ENCODE measurements at regions not wholly inside any gene's neighbourhood (a gene's known extent, or its start where the extent isn't known, plus 50 kb on each side); places are given as distances from the start of the nearest gene placed in this dataset.

DNA sequence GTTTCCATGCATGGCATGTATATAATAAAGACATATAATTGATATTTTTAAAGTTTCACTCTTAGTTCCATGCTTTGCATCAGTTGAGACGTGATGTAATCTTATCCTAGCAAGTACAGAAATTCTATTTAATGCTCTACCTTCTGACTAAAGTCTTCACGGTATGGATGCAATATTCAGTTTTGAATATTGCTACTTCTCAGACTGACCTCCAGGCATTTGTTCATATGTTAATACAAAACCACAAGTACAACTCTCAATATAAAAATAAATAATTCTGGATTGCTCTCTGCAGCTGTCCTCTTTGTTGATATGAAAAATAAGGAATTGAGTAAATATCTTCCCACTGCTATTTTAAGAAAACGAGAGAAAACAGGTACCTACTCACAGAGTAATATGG is 309.8 kb upstream of the HAND2 start:
- TF ChIP-seq, protein P1, sequence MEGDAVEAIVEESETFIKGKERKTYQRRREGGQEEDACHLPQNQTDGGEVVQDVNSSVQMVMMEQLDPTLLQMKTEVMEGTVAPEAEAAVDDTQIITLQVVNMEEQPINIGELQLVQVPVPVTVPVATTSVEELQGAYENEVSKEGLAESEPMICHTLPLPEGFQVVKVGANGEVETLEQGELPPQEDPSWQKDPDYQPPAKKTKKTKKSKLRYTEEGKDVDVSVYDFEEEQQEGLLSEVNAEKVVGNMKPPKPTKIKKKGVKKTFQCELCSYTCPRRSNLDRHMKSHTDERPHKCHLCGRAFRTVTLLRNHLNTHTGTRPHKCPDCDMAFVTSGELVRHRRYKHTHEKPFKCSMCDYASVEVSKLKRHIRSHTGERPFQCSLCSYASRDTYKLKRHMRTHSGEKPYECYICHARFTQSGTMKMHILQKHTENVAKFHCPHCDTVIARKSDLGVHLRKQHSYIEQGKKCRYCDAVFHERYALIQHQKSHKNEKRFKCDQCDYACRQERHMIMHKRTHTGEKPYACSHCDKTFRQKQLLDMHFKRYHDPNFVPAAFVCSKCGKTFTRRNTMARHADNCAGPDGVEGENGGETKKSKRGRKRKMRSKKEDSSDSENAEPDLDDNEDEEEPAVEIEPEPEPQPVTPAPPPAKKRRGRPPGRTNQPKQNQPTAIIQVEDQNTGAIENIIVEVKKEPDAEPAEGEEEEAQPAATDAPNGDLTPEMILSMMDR (IDR thresholded peaks at IDR 0.05; ENCODE audit: insufficient read depth, low read depth, low read length): no peak
- TF ChIP-seq EZH2 (IDR thresholded peaks at IDR 0.05; ENCODE audit: insufficient read depth, low read length): no peak
